ENCODE measurements at regions not wholly inside any gene's neighbourhood (a gene's known extent, or its start where the extent isn't known, plus 50 kb on each side); places are given as distances from the start of the nearest gene placed in this dataset.

- Histone ChIP-seq H3K27ac (ENCODE audit: low read depth, low read length) (no peak overlapping the region), H3K27me3 (ENCODE audit: insufficient read depth, low read length) (no peaks in the 10 kb centered on the region), H2AFZ (ENCODE audit: low read depth, low read length, poor library complexity, severe bottlenecking) (no peak overlapping the region), H3K4me2 (ENCODE audit: low read length) (no peak overlapping the region), H3K79me2 (ENCODE audit: insufficient read depth, low read length) (no peaks in the 10 kb centered on the region), H3K4me1 (ENCODE audit: control insufficient read depth in 1 of 2, insufficient read depth in 2 of 2, low read length in 2 of 2) (peaks cover 0 to 7% of the 10 kb centered on the region in 2 experiments; a peak in 2 of 4 replicates), H3K36me3 (ENCODE audit: control insufficient read depth in 1 of 2, insufficient read depth in 2 of 2, low read length in 2 of 2) (no peaks in the 10 kb centered on the region), H3K9me2 (ENCODE audit: insufficient read depth) (no peaks in the 10 kb centered on the region), H3K9me3 (ENCODE audit: control insufficient read depth in 1 of 2, insufficient read depth in 1 of 2, low read depth in 1 of 2, low read length in 2 of 2) (no peaks in the 10 kb centered on the region; a peak in 1 of 4 replicates), H3K4me3 (replicated peaks in 1 of 2; ENCODE audit: low read depth in 1 of 2, low read length in 2 of 2) (no peak overlapping the region), H4K20me1 (ENCODE audit: insufficient read depth) (no peaks in the 10 kb centered on the region), H3K9ac (ENCODE audit: low read length) (no peak overlapping the region)
- no peak for DNase-seq (ENCODE audit: low read depth, low spot score)
- BruUV-seq (replicated peaks), result no TSS peak
- ATAC-seq, result no peak
- intact Hi-C loops (cut with micrococcal nuclease), result no loop called here
- RAD21 ChIA-PET (ENCODE audit: low non-redundant PET in 1 of 2, low total read pairs in 2 of 2, uncharacterized antibody in 2 of 2, unreplicated experiment in 2 of 2), result no interaction called here
- POLR2A ChIA-PET, result no interaction called here
- CTCF ChIA-PET, result no interaction called here
- no peak for TF ChIP-seq TCF7L2 (IDR thresholded peaks at IDR 0.05; ENCODE audit: borderline replicate concordance, extremely low read depth, insufficient read depth, insufficient read length)
- TF ChIP-seq REST (IDR thresholded peaks at IDR 0.05; ENCODE audit: low read depth), result no peak
- no peak for TF ChIP-seq ZFX (IDR thresholded peaks at IDR 0.05)
- no peak for TF ChIP-seq SRF (IDR thresholded peaks at IDR 0.05; ENCODE audit: low read depth)
- TF ChIP-seq RAD21 (IDR thresholded peaks at IDR 0.05; ENCODE audit: low read depth), result no peak
- no peak for TF ChIP-seq ZNF274 (IDR thresholded peaks at IDR 0.05; ENCODE audit: low read depth, low read length)
- TF ChIP-seq EGR1 (IDR thresholded peaks at IDR 0.05; ENCODE audit: low read depth), result no peak
- no peak for TF ChIP-seq SIN3A (IDR thresholded peaks at IDR 0.05; ENCODE audit: low read depth)
- TF ChIP-seq CEBPB (IDR thresholded peaks at IDR 0.05; ENCODE audit: low read depth), result no peak
- TF ChIP-seq SP1 (IDR thresholded peaks at IDR 0.05; ENCODE audit: low read depth), result no peak
- no peak for TF ChIP-seq FOSL1 (IDR thresholded peaks at IDR 0.05; ENCODE audit: low read depth)
- no peak for TF ChIP-seq MAX (IDR thresholded peaks at IDR 0.05)
- no peak for TF ChIP-seq EZH2phosphoT487 (IDR thresholded peaks at IDR 0.05; ENCODE audit: borderline replicate concordance)
- TF ChIP-seq, protein P1, sequence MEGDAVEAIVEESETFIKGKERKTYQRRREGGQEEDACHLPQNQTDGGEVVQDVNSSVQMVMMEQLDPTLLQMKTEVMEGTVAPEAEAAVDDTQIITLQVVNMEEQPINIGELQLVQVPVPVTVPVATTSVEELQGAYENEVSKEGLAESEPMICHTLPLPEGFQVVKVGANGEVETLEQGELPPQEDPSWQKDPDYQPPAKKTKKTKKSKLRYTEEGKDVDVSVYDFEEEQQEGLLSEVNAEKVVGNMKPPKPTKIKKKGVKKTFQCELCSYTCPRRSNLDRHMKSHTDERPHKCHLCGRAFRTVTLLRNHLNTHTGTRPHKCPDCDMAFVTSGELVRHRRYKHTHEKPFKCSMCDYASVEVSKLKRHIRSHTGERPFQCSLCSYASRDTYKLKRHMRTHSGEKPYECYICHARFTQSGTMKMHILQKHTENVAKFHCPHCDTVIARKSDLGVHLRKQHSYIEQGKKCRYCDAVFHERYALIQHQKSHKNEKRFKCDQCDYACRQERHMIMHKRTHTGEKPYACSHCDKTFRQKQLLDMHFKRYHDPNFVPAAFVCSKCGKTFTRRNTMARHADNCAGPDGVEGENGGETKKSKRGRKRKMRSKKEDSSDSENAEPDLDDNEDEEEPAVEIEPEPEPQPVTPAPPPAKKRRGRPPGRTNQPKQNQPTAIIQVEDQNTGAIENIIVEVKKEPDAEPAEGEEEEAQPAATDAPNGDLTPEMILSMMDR (IDR thresholded peaks at IDR 0.05 in 2 of 3, conservative IDR thresholded peaks at IDR 0.05 in 1 of 3; ENCODE audit: borderline replicate concordance in 1 of 3, insufficient read depth in 1 of 3, low read depth in 2 of 3, low read length in 2 of 3), result no peak
- no peak for TF ChIP-seq YY1 (IDR thresholded peaks at IDR 0.05; ENCODE audit: extremely low read depth, insufficient replicate concordance, low read depth, low read length)
- TF ChIP-seq CBX3 (IDR thresholded peaks at IDR 0.05; ENCODE audit: low read depth), result no peak
- no peak for TF ChIP-seq EZH2 (IDR thresholded peaks at IDR 0.05)
- no peak for TF ChIP-seq ELF1 (IDR thresholded peaks at IDR 0.05; ENCODE audit: borderline replicate concordance, low read depth)
- TF ChIP-seq, protein P2, sequence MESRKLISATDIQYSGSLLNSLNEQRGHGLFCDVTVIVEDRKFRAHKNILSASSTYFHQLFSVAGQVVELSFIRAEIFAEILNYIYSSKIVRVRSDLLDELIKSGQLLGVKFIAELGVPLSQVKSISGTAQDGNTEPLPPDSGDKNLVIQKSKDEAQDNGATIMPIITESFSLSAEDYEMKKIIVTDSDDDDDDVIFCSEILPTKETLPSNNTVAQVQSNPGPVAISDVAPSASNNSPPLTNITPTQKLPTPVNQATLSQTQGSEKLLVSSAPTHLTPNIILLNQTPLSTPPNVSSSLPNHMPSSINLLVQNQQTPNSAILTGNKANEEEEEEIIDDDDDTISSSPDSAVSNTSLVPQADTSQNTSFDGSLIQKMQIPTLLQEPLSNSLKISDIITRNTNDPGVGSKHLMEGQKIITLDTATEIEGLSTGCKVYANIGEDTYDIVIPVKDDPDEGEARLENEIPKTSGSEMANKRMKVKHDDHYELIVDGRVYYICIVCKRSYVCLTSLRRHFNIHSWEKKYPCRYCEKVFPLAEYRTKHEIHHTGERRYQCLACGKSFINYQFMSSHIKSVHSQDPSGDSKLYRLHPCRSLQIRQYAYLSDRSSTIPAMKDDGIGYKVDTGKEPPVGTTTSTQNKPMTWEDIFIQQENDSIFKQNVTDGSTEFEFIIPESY (IDR thresholded peaks at IDR 0.05; ENCODE audit: extremely low read depth, insufficient replicate concordance, low read length), result no peak
These were observed 78.7 kb upstream of the MSX2 start for GRCh38 chr5:174645677-174646076.

All from HCT116 (cell line).